Activated CD8-positive, alpha-beta T cell treated with anti-CD3 and anti-CD28 coated beads, Interleukin-2, amount 10 ng/mL, durations not matched to agents 7 days and 5 days (primary cell): ENCODE measurements at regions not wholly inside any gene's neighbourhood (a gene's known extent, or its start where the extent isn't known, plus 50 kb on each side); places are given as distances from the start of the nearest gene placed in this dataset.
"Not testable (repeated sequence)": the region's sequence is repeated elsewhere in the genome, so short reads cannot be mapped to it uniquely, and the experiment has no call there.

Experiments
- ATAC-seq: fragments of 150-1000 bp; cut with Tn5 transposase; one replicate; pipeline ENCODE4 v1.10.0; 2021; ENCODE audit warnings: moderate library complexity
- CTCF ChIA-PET: fragments of 350-600 bp; sonication (Branson Sonifier 250); formaldehyde crosslinking; loops from one replicate; lab custom pipeline; 2021; ENCODE audit warnings: antibody characterized with exemption; lab: Charles Lee
- POLR2A ChIA-PET: fragments of 350-600 bp; sonication (Branson Sonifier 250); formaldehyde crosslinking; loops from one replicate; lab custom pipeline; 2021; ENCODE audit warnings: antibody characterized with exemption; lab: Charles Lee
- DNase-seq: peaks from one replicate; pipeline ENCODE4 v3.0.0-alpha.2; 2020
- H3K27ac Mint-ChIP-seq: one replicate; pipeline ENCODE4 v1.8.0; 2021; ENCODE audit warnings: mild to moderate bottlenecking, mixed read lengths
- H3K27me3 Mint-ChIP-seq: one replicate; pipeline ENCODE4 v1.8.0; 2021; ENCODE audit warnings: low read depth, mixed read lengths
- H3K36me3 Mint-ChIP-seq: one replicate; pipeline ENCODE4 v1.8.0; 2021; ENCODE audit warnings: low read depth, mixed read lengths
- H3K4me1 Mint-ChIP-seq: one replicate; pipeline ENCODE4 v1.8.0; 2021; ENCODE audit warnings: low read depth, mixed read lengths
- H3K4me3 Mint-ChIP-seq: one replicate; pipeline ENCODE4 v1.8.0; 2021; ENCODE audit warnings: mild to moderate bottlenecking, mixed read lengths
- H3K9me3 Mint-ChIP-seq: one replicate; pipeline ENCODE4 v1.8.0; 2022; ENCODE audit warnings: mixed read lengths; ENCODE audit not compliant: insufficient read depth

- Mint-ChIP-seq H3K27ac (no peak overlapping the region), H3K4me1 (no peaks in the 10 kb centered on the region), H3K36me3 (no peaks in the 10 kb centered on the region), H3K9me3 (no peaks in the 10 kb centered on the region), H3K4me3 (no peak overlapping the region), H3K27me3 (no peaks in the 10 kb centered on the region)
- POLR2A ChIA-PET = no interaction called here
- CTCF ChIA-PET = no interaction called here
- ATAC-seq (no peak), DNase-seq (no peak)
Measured at GRCh38 chr4:125262502-125262901, 52.3 kb upstream of the FAT4 start.

GRCh38 chr4:125262079-125262478 lies 52.7 kb upstream of the FAT4 start:
- Mint-ChIP-seq H3K36me3 (no peaks in the 10 kb centered on the region), H3K9me3 (no peaks in the 10 kb centered on the region), H3K27me3 (no peaks in the 10 kb centered on the region), H3K27ac (no peak overlapping the region), H3K4me1 (no peaks in the 10 kb centered on the region), H3K4me3 (no peak overlapping the region)
- DNase-seq (no peak), ATAC-seq (no peak)
- ChIA-PET POLR2A (no interaction called here), CTCF (no interaction called here)

GRCh38 chr4:125254106-125254505 lies 60.6 kb upstream of the FAT4 start:
- DNase-seq (no peak), ATAC-seq (no peak)
- CTCF ChIA-PET = no interaction called here
- no peak overlapping the region for H3K4me3 Mint-ChIP-seq
- no peaks in the 10 kb centered on the region for H3K9me3 Mint-ChIP-seq
- no peaks in the 10 kb centered on the region for H3K36me3 Mint-ChIP-seq
- POLR2A ChIA-PET = no interaction called here
- no peaks in the 10 kb centered on the region for H3K27me3 Mint-ChIP-seq
- H3K27ac Mint-ChIP-seq = no peak overlapping the region
- no peaks in the 10 kb centered on the region for H3K4me1 Mint-ChIP-seq

GRCh38 chr4:125244848-125245450 lies 69.8 kb upstream of the FAT4 start:
- Mint-ChIP-seq H3K9me3 (no peaks in the 10 kb centered on the region), H3K27ac (no peak overlapping the region), H3K4me3 (no peak overlapping the region), H3K4me1 (no peaks in the 10 kb centered on the region), H3K36me3 (no peaks in the 10 kb centered on the region), H3K27me3 (no peaks in the 10 kb centered on the region)
- ChIA-PET CTCF (no interaction called here), POLR2A (no interaction called here)
- no peak for DNase-seq
- ATAC-seq = no peak

- H3K9me3 Mint-ChIP-seq = no peaks in the 10 kb centered on the region
- ChIA-PET CTCF (no interaction called here), POLR2A (no interaction called here)
- DNase-seq (no peak), ATAC-seq (no peak)
- no peaks in the 10 kb centered on the region for H3K4me1 Mint-ChIP-seq
- H3K36me3 Mint-ChIP-seq = no peaks in the 10 kb centered on the region
- no peaks in the 10 kb centered on the region for H3K27me3 Mint-ChIP-seq
- no peak overlapping the region for H3K4me3 Mint-ChIP-seq
- H3K27ac Mint-ChIP-seq = no peak overlapping the region
Measured at GRCh38 chr4:125243789-125244397, 70.9 kb upstream of the FAT4 start.

GRCh38 chr4:125235971-125236370 lies 78.8 kb upstream of the FAT4 start:
- Mint-ChIP-seq H3K4me3 (no peak overlapping the region), H3K9me3 (no peaks in the 10 kb centered on the region), H3K27ac (no peak overlapping the region), H3K4me1 (no peaks in the 10 kb centered on the region), H3K27me3 (no peaks in the 10 kb centered on the region), H3K36me3 (no peaks in the 10 kb centered on the region)
- DNase-seq (no peak), ATAC-seq (no peak)
- POLR2A ChIA-PET = no interaction called here
- CTCF ChIA-PET = no interaction called here

DNA sequence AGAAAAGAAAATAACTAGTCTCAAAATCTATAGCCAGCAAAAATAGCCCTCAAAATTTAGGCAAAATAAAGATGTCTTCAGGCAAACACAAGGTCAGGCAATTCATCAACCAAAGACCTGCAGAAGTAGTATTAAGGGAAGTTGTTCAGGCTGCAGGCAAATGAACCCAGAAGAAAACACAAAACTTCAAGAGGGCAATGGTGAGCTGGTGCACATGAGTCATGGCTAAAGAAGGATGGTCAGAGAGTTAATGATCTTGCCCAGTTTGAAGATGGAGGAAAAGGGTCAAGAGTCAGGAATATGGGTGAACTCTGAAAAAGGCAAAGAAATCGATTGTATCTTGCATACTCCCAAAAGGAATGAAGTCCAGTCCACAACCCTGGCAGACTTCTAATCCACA lies 83.1 kb upstream of the FAT4 start:
- CTCF ChIA-PET = no interaction called here
- Mint-ChIP-seq H3K4me3 (no peak overlapping the region), H3K27ac (no peak overlapping the region), H3K4me1 (no peaks in the 10 kb centered on the region), H3K36me3 (no peaks in the 10 kb centered on the region), H3K27me3 (no peaks in the 10 kb centered on the region), H3K9me3 (peaks cover 4% of the 10 kb centered on the region)
- ATAC-seq (no peak), DNase-seq (no peak)
- POLR2A ChIA-PET = no interaction called here

DNA sequence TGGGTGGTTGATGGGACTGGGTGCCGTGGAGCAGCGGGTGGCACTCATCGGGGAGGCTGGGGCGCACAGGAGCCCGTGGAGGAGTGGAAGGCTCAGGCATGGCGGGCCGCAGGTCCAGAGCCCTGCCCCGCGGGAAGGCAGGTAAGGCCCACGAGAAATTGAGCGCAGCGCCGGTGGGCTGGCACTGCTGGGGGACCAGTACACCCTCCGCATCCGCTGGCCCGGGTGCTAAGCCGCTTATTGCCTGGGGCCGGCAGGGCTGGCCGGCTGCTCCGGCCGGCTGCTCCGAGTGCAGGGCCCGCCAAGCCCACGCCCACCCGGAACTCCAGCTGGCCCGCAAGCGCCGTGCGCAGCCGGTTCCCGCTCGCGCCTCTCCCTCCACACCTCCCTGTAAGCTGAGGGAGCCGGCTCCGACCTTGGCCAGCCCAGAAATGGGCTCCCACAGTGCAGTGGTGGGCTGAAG lies 85.1 kb upstream of the FAT4 start:
- ATAC-seq = no peak
- no peak for DNase-seq
- no peaks in the 10 kb centered on the region for H3K27me3 Mint-ChIP-seq
- H3K9me3 Mint-ChIP-seq = peaks cover 4% of the 10 kb centered on the region
- ChIA-PET CTCF (no interaction called here), POLR2A (no interaction called here)
- H3K27ac Mint-ChIP-seq = no peak overlapping the region
- H3K4me3 Mint-ChIP-seq = no peak overlapping the region
- no peaks in the 10 kb centered on the region for H3K36me3 Mint-ChIP-seq
- H3K4me1 Mint-ChIP-seq = no peaks in the 10 kb centered on the region

- H3K9me3 Mint-ChIP-seq = peaks cover 4% of the 10 kb centered on the region
- CTCF ChIA-PET = no interaction called here
- no peak overlapping the region for H3K27ac Mint-ChIP-seq
- POLR2A ChIA-PET = no interaction called here
- ATAC-seq (no peak), DNase-seq (no peak)
- H3K4me1 Mint-ChIP-seq = no peaks in the 10 kb centered on the region
- H3K36me3 Mint-ChIP-seq = no peaks in the 10 kb centered on the region
- no peak overlapping the region for H3K4me3 Mint-ChIP-seq
- no peaks in the 10 kb centered on the region for H3K27me3 Mint-ChIP-seq
Measured at GRCh38 chr4:125225806-125226205, 88.9 kb upstream of the FAT4 start.

GRCh38 chr4:125200556-125200955 lies 114.2 kb upstream of the FAT4 start:
- POLR2A ChIA-PET = no interaction called here
- DNase-seq (no peak), ATAC-seq (no peak)
- H3K27me3 Mint-ChIP-seq = no peaks in the 10 kb centered on the region
- H3K4me1 Mint-ChIP-seq = no peaks in the 10 kb centered on the region
- no peak overlapping the region for H3K27ac Mint-ChIP-seq
- no peak overlapping the region for H3K4me3 Mint-ChIP-seq
- no peaks in the 10 kb centered on the region for H3K36me3 Mint-ChIP-seq
- CTCF ChIA-PET = no interaction called here
- H3K9me3 Mint-ChIP-seq = peaks cover 2% of the 10 kb centered on the region

GRCh38 chr4:125198916-125199315 lies 115.8 kb upstream of the FAT4 start:
- no peak overlapping the region for H3K4me3 Mint-ChIP-seq
- CTCF ChIA-PET = no interaction called here
- peaks cover 2% of the 10 kb centered on the region for H3K9me3 Mint-ChIP-seq
- POLR2A ChIA-PET = no interaction called here
- no peaks in the 10 kb centered on the region for H3K4me1 Mint-ChIP-seq
- H3K36me3 Mint-ChIP-seq = no peaks in the 10 kb centered on the region
- H3K27ac Mint-ChIP-seq = no peak overlapping the region
- no peak for DNase-seq
- no peaks in the 10 kb centered on the region for H3K27me3 Mint-ChIP-seq
- ATAC-seq = no peak

GRCh38 chr4:125191874-125192459 lies 122.8 kb upstream of the FAT4 start:
- H3K4me3 Mint-ChIP-seq, H3K36me3 Mint-ChIP-seq, DNase-seq, POLR2A ChIA-PET, ATAC-seq, H3K27ac Mint-ChIP-seq, H3K9me3 Mint-ChIP-seq, H3K4me1 Mint-ChIP-seq, H3K27me3 Mint-ChIP-seq, CTCF ChIA-PET: not testable (repeated sequence)
